ENCODE measurements at regions not wholly inside any gene's neighbourhood (a gene's known extent, or its start where the extent isn't known, plus 50 kb on each side); places are given as distances from the start of the nearest gene placed in this dataset.

DNA sequence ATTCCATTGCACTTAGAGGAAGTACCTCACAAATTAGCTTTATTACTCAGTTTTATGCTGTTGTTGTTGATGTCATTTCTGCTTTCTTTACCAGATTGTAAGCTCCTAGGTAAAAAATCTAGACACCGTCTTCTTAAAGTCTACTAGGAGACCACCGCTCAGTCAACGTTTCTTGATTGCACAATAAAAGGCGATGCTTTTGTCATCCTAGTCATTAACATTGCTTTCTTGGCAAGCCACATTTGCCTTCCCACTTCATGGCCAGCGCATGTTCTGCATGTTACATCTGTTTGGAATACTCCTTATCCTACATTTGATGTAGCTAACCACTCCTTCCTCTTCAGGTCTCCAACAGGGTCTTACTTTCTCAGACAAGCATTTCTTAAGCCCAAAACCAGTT is 464.0 kb upstream of the TUSC1 start:
- TF ChIP-seq MEIS1 (CRISPR knock-in tag; IDR thresholded peaks at IDR 0.05; ENCODE audit: borderline replicate concordance) (no peak), ZBTB21 (tag by site-specific recombination; IDR thresholded peaks at IDR 0.05) (no peak), KLF9 (tag by site-specific recombination; IDR thresholded peaks at IDR 0.05; ENCODE audit: low read depth) (no peak), ZNF302 (tag by site-specific recombination; IDR thresholded peaks at IDR 0.05; ENCODE audit: low read depth) (no peak), ZNF624 (tag by site-specific recombination; IDR thresholded peaks at IDR 0.05) (no peak)

Measured in HEK293 (cell line).